A549 (cell line): ENCODE measurements at regions not wholly inside any gene's neighbourhood (a gene's known extent, or its start where the extent isn't known, plus 50 kb on each side); places are given as distances from the start of the nearest gene placed in this dataset.

Source experiments
- ATAC-seq, 2 experiments: fragments of 200-7000 bp in 1 of 2; fragments of >200 bp in 1 of 2; cut with Nextera tagmentation in 1 of 2; cut with Tn5 transposase in 1 of 2; 3 replicates each; pipeline versions ENCODE4 v1.8.0 to v1.9.1; 2018 to 2020; ENCODE audit warnings: mild to moderate bottlenecking in 1 of 2, moderate library complexity in 1 of 2
- CTCF ChIA-PET: fragments of 300-600 bp; sonication (Branson Sonifier 250); formaldehyde crosslinking; extraction: SDS; loops from one replicate; lab custom pipeline; 2021; ENCODE audit warnings: antibody characterized with exemption, inconsistent platforms; lab: Yijun Ruan, JAX
- POLR2A ChIA-PET: fragments of 350-600 bp; formaldehyde crosslinking; extraction: SDS; loops from one replicate; lab custom pipeline; 2021; ENCODE audit warnings: antibody characterized with exemption, inconsistent platforms; lab: Yijun Ruan, JAX
- DNase-seq, 2 experiments: peaks; one replicate each; pipeline versions ENCODE4 v3.0.0 to v3.0.0-alpha.2; 2011 to 2016; ENCODE audit warnings: low read depth in 1 of 2, low spot score in 1 of 2
- FAIRE-seq: peaks from 2 replicates; lab custom pipeline; 2011; peaks lifted over from hg19 to GRCh38; lab: Jason Lieb, UNC
- H3K27ac ChIP-seq, 2 experiments: fragments of >200 bp; sonication (Bioruptor Twin); formaldehyde crosslinking; 3 replicates each; pipeline ENCODE4 v1.5.1; 2016 to 2017
- H3K4me1 ChIP-seq: fragments of >200 bp; sonication (Bioruptor Twin); formaldehyde crosslinking; 3 replicates; pipeline ENCODE4 v1.6.1; 2016
- H3K4me2 ChIP-seq: fragments of >200 bp; sonication (Bioruptor Twin); formaldehyde crosslinking; 3 replicates; pipeline ENCODE4 v1.6.1; 2016
- H3K4me3 ChIP-seq: fragments of >200 bp; sonication (Bioruptor Twin); formaldehyde crosslinking; 3 replicates; pipeline ENCODE4 v1.5.1; 2016
- H3K9me3 ChIP-seq: fragments of >200 bp; sonication (Bioruptor Twin); formaldehyde crosslinking; 3 replicates; pipeline ENCODE4 v1.6.1; 2016
- ATOH8 ChIP-seq: fragments of 250-450 bp; sonication (Bioruptor Pico); IDR thresholded peaks from 2 replicates; pipeline ENCODE4 v1.5.0; 2020; ENCODE audit warnings: low read depth, mild to moderate bottlenecking, moderate library complexity
- BHLHE40 ChIP-seq: IDR thresholded peaks from 2 replicates; pipeline ENCODE4 v1.6.1; 2012; ENCODE audit warnings: low read depth, low read length, inconsistent platforms
- CBX2 ChIP-seq: fragments of 200-600 bp; sonication (generic); IDR thresholded peaks from 2 replicates; pipeline ENCODE4 v1.6.1; 2016; ENCODE audit warnings: low read depth, mild to moderate bottlenecking, borderline replicate concordance
- CBX8 ChIP-seq: fragments of 200-600 bp; sonication (generic); IDR thresholded peaks from 2 replicates; pipeline ENCODE4 v1.6.1; 2016
- CEBPB ChIP-seq, 2 experiments: fragments of >200 bp in 1 of 2; sonication (Bioruptor Twin) in 1 of 2; formaldehyde crosslinking in 1 of 2; IDR thresholded peaks; 2 replicates each; pipeline ENCODE4 v1.6.1; 2012 to 2016
- CHD2 ChIP-seq: fragments of 150-350 bp; IDR thresholded peaks from 2 replicates; pipeline ENCODE4 v1.6.1; 2014; ENCODE audit warnings: low read length; ENCODE audit not compliant: partially characterized antibody
- CHD4 ChIP-seq: fragments of 200-600 bp; sonication (generic); IDR thresholded peaks from 2 replicates; pipeline ENCODE4 v1.6.1; 2016; ENCODE audit warnings: antibody characterized with exemption, mild to moderate bottlenecking, borderline replicate concordance
- CTCF ChIP-seq: fragments of >200 bp; sonication (Bioruptor Twin); formaldehyde crosslinking; IDR thresholded peaks from 3 replicates; pipeline ENCODE4 v1.5.1; 2016
- EHF ChIP-seq: fragments of 250-450 bp; sonication (Bioruptor Pico); IDR thresholded peaks from 2 replicates; pipeline ENCODE4 v1.5.0; 2020; ENCODE audit warnings: mild to moderate bottlenecking
- ESRRA ChIP-seq: fragments of 150-350 bp; IDR thresholded peaks from 2 replicates; pipeline ENCODE4 v1.6.1; 2014; ENCODE audit warnings: mild to moderate bottlenecking, low read length, borderline replicate concordance
- GATA3 ChIP-seq: IDR thresholded peaks from 2 replicates; pipeline ENCODE4 v1.6.1; 2012; ENCODE audit warnings: borderline replicate concordance
- HDAC2 ChIP-seq: fragments of 200-600 bp; sonication (generic); IDR thresholded peaks from 2 replicates; pipeline ENCODE4 v1.6.1; 2016
- MAX ChIP-seq: IDR thresholded peaks from 2 replicates; pipeline ENCODE4 v1.6.1; 2012
- MAZ ChIP-seq: fragments of 150-350 bp; IDR thresholded peaks from 2 replicates; pipeline ENCODE4 v1.6.1; 2014; ENCODE audit warnings: antibody characterized with exemption, low read depth, low read length, borderline replicate concordance
- MYC ChIP-seq: IDR thresholded peaks from 2 replicates; pipeline ENCODE4 v1.6.1; 2012; ENCODE audit warnings: mild to moderate bottlenecking, inconsistent platforms, low read length, improper control_type of control experiment, borderline replicate concordance
- NFE2L2 ChIP-seq: fragments of 150-350 bp; conservative IDR thresholded peaks from 2 replicates; pipeline ENCODE4 v1.6.1; 2014; ENCODE audit warnings: low read length
- NPAS2 ChIP-seq: fragments of 250-450 bp; sonication (Bioruptor Pico); IDR thresholded peaks from 2 replicates; pipeline ENCODE4 v1.8.0; 2022; ENCODE audit warnings: mild to moderate bottlenecking, moderate library complexity, borderline replicate concordance
- PHF8 ChIP-seq: fragments of 200-600 bp; sonication (generic); IDR thresholded peaks from 2 replicates; pipeline ENCODE4 v1.6.1; 2016; ENCODE audit warnings: low read depth, mild to moderate bottlenecking, antibody characterized with exemption, moderate library complexity, borderline replicate concordance
- POLR2AphosphoS2 ChIP-seq: conservative IDR thresholded peaks from 2 replicates; pipeline ENCODE4 v1.6.1; 2012; ENCODE audit warnings: low read length, improper control_type of control experiment, inconsistent platforms
- RAD21 ChIP-seq, 2 experiments: fragments of >200 bp in 1 of 2; sonication (Bioruptor Twin) in 1 of 2; formaldehyde crosslinking in 1 of 2; IDR thresholded peaks in 1 of 2; conservative IDR thresholded peaks in 1 of 2; 2 replicates in 1 of 2; 3 replicates in 1 of 2; pipeline ENCODE4 v1.6.1; 2012 to 2018; ENCODE audit warnings: inconsistent platforms in 1 of 2
- RARB ChIP-seq: fragments of 250-450 bp; sonication (Bioruptor Pico); IDR thresholded peaks from 2 replicates; pipeline ENCODE4 v1.8.0; 2021; ENCODE audit warnings: mild to moderate bottlenecking, moderate library complexity
- RCOR1 ChIP-seq: fragments of 150-350 bp; IDR thresholded peaks from 2 replicates; pipeline ENCODE4 v1.6.1; 2014; ENCODE audit warnings: antibody characterized with exemption, low read length, low read depth
- SMC3 ChIP-seq: fragments of >200 bp; sonication (Bioruptor Twin); formaldehyde crosslinking; IDR thresholded peaks from 3 replicates; pipeline ENCODE4 v1.6.1; 2018; ENCODE audit warnings: inconsistent platforms
- TFCP2L1 ChIP-seq: fragments of 250-450 bp; sonication (Bioruptor Pico); IDR thresholded peaks from 2 replicates; pipeline ENCODE4 v1.5.0; 2021; ENCODE audit warnings: mild to moderate bottlenecking
- TP53 ChIP-seq: fragments of 250-450 bp; sonication (Bioruptor Pico); IDR thresholded peaks from 2 replicates; pipeline ENCODE4 v1.5.0; 2021; ENCODE audit warnings: mild to moderate bottlenecking, moderate library complexity
- ZC3H11A ChIP-seq: fragments of 450-650 bp; IDR thresholded peaks from 2 replicates; pipeline ENCODE4 v1.6.1; 2014; ENCODE audit warnings: antibody characterized with exemption, mild to moderate bottlenecking
- ZNF302 ChIP-seq: fragments of 250-450 bp; sonication (Bioruptor Pico); IDR thresholded peaks from 2 replicates; pipeline ENCODE4 v1.9.0; 2021; ENCODE audit warnings: inconsistent platforms, mild to moderate bottlenecking, moderate library complexity
- ZSCAN20 ChIP-seq: fragments of 250-450 bp; sonication (Bioruptor Pico); IDR thresholded peaks from 2 replicates; pipeline ENCODE4 v1.8.0; 2022; ENCODE audit warnings: mild to moderate bottlenecking, moderate library complexity
- WGBS: methylation state at CpG from one replicate; pipeline ENCODE4 v1.1.6; 2017; ENCODE audit errors: missing lambda C conversion rate; 5-methylcytosine and 5-hydroxymethylcytosine counted together

- no peak for TF ChIP-seq CTCF
- no peak for TF ChIP-seq CHD2
- TF ChIP-seq POLR2AphosphoS2, result no peak
- TF ChIP-seq CHD4, result no peak
- TF ChIP-seq TFCP2L1, result no peak
- no peak for TF ChIP-seq CBX8
- no peak for TF ChIP-seq ZSCAN20 (CRISPR knock-in tag)
- TF ChIP-seq MYC, result no peak
- TF ChIP-seq CBX2, result no peak
- FAIRE-seq (no peak), DNase-seq (no peak), ATAC-seq (no peak)
- Histone ChIP-seq H3K4me1 (no peaks in the 10 kb centered on the region), H3K9me3 (no peaks in the 10 kb centered on the region), H3K4me3 (no peak overlapping the region), H3K4me2 (no peak overlapping the region), H3K27ac (no peak overlapping the region)
- WGBS, result 22% methylated on average over 3 of the region's 3 CpGs
- POLR2A ChIA-PET, result no interaction called here
- CTCF ChIA-PET, result no interaction called here
Observed at GRCh38 chr13:105952973-105953290, 582.5 kb downstream of the EFNB2 start.

GRCh38 chr13:105952233-105952972 lies 583.1 kb downstream of the EFNB2 start:
- Histone ChIP-seq H3K4me1 (no peaks in the 10 kb centered on the region), H3K27ac (no peak overlapping the region), H3K9me3 (no peaks in the 10 kb centered on the region), H3K4me2 (no peak overlapping the region), H3K4me3 (no peak overlapping the region)
- no peak for FAIRE-seq
- 65% methylated on average over 1 of the region's 1 CpG for WGBS
- TF ChIP-seq CBX2, result no peak
- TF ChIP-seq NFE2L2, result no peak
- no peak for TF ChIP-seq ZC3H11A
- TF ChIP-seq NPAS2 (CRISPR knock-in tag), result no peak
- no peak for TF ChIP-seq RARB
- no peak for TF ChIP-seq TFCP2L1
- TF ChIP-seq CEBPB (IDR thresholded peaks at IDR 0.05), result no peak
- no peak for TF ChIP-seq EHF
- no peak for TF ChIP-seq ZNF302
- no peak for TF ChIP-seq ESRRA
- no peak for TF ChIP-seq SMC3
- TF ChIP-seq RCOR1, result no peak
- no peak for TF ChIP-seq BHLHE40
- TF ChIP-seq GATA3, result no peak
- TF ChIP-seq RAD21 (conservative IDR thresholded peaks at IDR 0.05 in 1 of 2, IDR thresholded peaks at IDR 0.05 in 1 of 2), result no peak
- CTCF ChIA-PET, result no interaction called here
- no peak for ATAC-seq
- POLR2A ChIA-PET, result no interaction called here
- DNase-seq, result no peak

GRCh38 chr13:105948143-105948542 lies 587.3 kb downstream of the EFNB2 start:
- no peak for DNase-seq
- ATAC-seq, result no peak
- Histone ChIP-seq H3K9me3 (no peaks in the 10 kb centered on the region), H3K4me1 (no peaks in the 10 kb centered on the region), H3K4me2 (no peak overlapping the region), H3K27ac (no peak overlapping the region), H3K4me3 (no peak overlapping the region)
- POLR2A ChIA-PET, result no interaction called here
- CTCF ChIA-PET, result no interaction called here
- TF ChIP-seq CBX8, result no peak
- TF ChIP-seq GATA3, result no peak
- TF ChIP-seq RAD21 (conservative IDR thresholded peaks at IDR 0.05 in 1 of 2, IDR thresholded peaks at IDR 0.05 in 1 of 2), result no peak
- TF ChIP-seq ZNF302, result no peak
- TF ChIP-seq RCOR1, result no peak
- TF ChIP-seq POLR2AphosphoS2, result no peak
- TF ChIP-seq NFE2L2, result no peak
- no peak for TF ChIP-seq EHF
- TF ChIP-seq ATOH8, result no peak
- TF ChIP-seq MAZ, result no peak
- no peak for TF ChIP-seq PHF8
- TF ChIP-seq CHD4, result no peak
- no peak for TF ChIP-seq MYC
- TF ChIP-seq TP53, result no peak
- TF ChIP-seq MAX, result no peak
- no peak for TF ChIP-seq BHLHE40
- TF ChIP-seq TFCP2L1, result no peak
- TF ChIP-seq HDAC2, result no peak
- 45% methylated on average over 3 of the region's 3 CpGs for WGBS
- FAIRE-seq, result no peak
